SHP77 treated with DMSO at 0.1 percent for 48 hours (cell line): ENCODE measurements at regions not wholly inside any gene's neighbourhood (a gene's known extent, or its start where the extent isn't known, plus 50 kb on each side); places are given as distances from the start of the nearest gene placed in this dataset.

Experiments
- DNase-seq: peaks from one replicate; lab custom pipeline; 2025; lab: John Stamatoyannopoulos, UW

GRCh38 chr11:13221722-13222121, 55.9 kb upstream of the BMAL1 start:
- no peak for DNase-seq

- DNase-seq = no peak
Measured at GRCh38 chr11:13222285-13222684, 55.3 kb upstream of the BMAL1 start.

- DNase-seq = no peak
Measured at GRCh38 chr11:13223112-13223511, 54.5 kb upstream of the BMAL1 start.

DNA sequence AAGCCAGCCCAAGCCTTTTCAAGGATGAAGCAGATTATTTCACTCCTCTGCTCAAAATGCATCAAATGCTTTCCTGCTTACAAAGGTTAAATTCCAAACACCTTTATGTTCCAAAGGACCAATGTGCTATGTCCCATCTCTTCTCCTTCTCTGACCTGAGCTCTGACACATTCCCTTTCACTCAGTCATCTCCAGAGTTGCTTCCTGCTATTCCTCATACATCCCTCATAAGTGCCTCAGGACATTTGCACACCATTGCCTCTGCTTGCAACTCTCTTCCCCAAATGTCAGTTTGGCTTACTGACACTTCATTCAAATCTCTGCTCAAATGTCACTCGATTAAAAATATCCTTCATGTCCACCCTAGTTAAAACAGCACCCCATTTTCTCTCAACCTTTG, 53.3 kb upstream of the BMAL1 start:
- no peak for DNase-seq

DNA sequence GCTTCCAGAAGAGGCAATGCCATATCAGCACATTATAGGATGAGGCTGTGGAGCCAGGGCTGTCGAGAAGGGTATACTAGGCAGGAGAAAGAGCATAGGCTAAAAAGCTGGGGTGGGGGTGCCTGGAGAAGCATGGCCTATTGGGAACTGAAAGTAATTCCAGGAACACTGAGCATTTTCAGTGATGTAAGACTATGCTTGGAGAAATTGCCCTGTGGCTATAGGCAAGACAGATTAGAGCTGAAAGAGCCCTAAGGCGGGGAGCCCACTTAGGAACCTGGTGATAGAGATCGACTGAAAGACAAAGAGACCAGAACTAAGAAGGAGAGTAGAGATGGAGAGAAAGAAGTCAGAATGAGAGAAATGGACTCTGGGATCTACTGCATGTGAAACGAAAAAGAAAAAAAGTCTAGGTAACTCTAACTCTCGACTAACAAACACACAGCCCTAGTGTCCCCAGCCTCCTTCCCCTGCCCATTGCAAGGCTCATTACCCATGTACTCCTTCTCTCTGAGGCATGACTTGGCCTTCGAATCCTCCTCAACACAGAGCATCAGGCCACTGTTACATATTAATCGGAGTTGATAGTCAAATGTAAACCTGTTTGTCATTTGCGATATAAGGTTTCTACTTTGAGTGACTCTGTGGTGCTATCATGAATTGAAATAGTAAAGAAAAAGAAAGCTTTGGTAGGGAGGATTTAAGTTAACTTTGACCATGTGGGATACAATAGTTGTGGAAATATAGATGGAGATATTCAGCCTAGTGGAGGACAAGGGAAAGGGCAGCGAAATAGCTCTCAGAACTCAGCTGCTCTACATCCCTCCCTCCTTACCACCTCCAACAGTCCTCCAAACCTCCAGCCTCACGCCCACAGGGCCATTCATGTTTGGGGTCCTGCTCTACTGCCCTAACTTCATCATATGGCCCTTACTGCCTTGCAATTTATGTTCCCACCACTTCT, 52.3 kb upstream of the BMAL1 start:
- no peak for DNase-seq

- DNase-seq = no peak
Measured at GRCh38 chr11:13227676-13228255, 49.8 kb upstream of the BMAL1 start.
